H1 (cell line): ENCODE measurements at regions not wholly inside any gene's neighbourhood (a gene's known extent, or its start where the extent isn't known, plus 50 kb on each side); places are given as distances from the start of the nearest gene placed in this dataset.
"Not testable (repeated sequence)": the region's sequence is repeated elsewhere in the genome, so short reads cannot be mapped to it uniquely, and the experiment has no call there.

ENCODE experiments used
- CHD1 ChIP-seq: IDR thresholded peaks from 2 replicates; pipeline ENCODE4 v1.6.1; 2012; ENCODE audit warnings: low read depth, low read length, improper control_type of control experiment
- CREB1 ChIP-seq: IDR thresholded peaks from 2 replicates; pipeline ENCODE4 v1.6.1; 2012; ENCODE audit warnings: inconsistent platforms
- CTCF ChIP-seq, 3 experiments: IDR thresholded peaks; 1 replicate in 2 of 3; 2 replicates in 1 of 3; pipeline versions ENCODE4 v1.5.1 to v1.6.1; 2011; ENCODE audit warnings: low read length in 3 of 3, mild to moderate bottlenecking in 3 of 3, inconsistent platforms in 2 of 3, low read depth in 1 of 3, moderate library complexity in 1 of 3; ENCODE audit not compliant: insufficient read depth in 1 of 3; ENCODE audit errors: control extremely low read depth in 1 of 3
- RAD21 ChIP-seq, 2 experiments: IDR thresholded peaks in 1 of 2; conservative IDR thresholded peaks in 1 of 2; 2 replicates each; pipeline ENCODE4 v1.6.1; 2011; ENCODE audit warnings: low read depth in 2 of 2, low read length in 2 of 2, improper control_type of control experiment in 1 of 2, inconsistent platforms in 1 of 2, mild to moderate bottlenecking in 1 of 2, moderate library complexity in 1 of 2
- YY1 ChIP-seq: IDR thresholded peaks from 2 replicates; pipeline ENCODE4 v1.6.1; 2011; ENCODE audit warnings: low read depth, mild to moderate bottlenecking, low read length

GRCh38 chr1:38479662-38480061 is 379.9 kb downstream of the RRAGC start:
- TF ChIP-seq CREB1; CTCF (IDR thresholded peaks at IDR 0.05; ENCODE audit: control extremely low read depth in 1 of 3, insufficient read depth in 1 of 3, low read depth in 1 of 3, low read length in 3 of 3); RAD21 (IDR thresholded peaks at IDR 0.05 in 1 of 2, conservative IDR thresholded peaks at IDR 0.05 in 1 of 2; ENCODE audit: low read depth in 2 of 2, low read length in 2 of 2); YY1; CHD1: not testable (repeated sequence)
